Osteoblast (primary cell): ENCODE measurements at regions not wholly inside any gene's neighbourhood (a gene's known extent, or its start where the extent isn't known, plus 50 kb on each side); places are given as distances from the start of the nearest gene placed in this dataset.

ENCODE experiments used
- DNase-seq: peaks from one replicate; pipeline ENCODE4 v3.0.0; 2011; ENCODE audit warnings: low spot score, mixed read lengths; ENCODE audit not compliant: insufficient read length; ENCODE audit errors: missing footprints
- H2AFZ ChIP-seq: 2 replicates; pipeline ENCODE4 v1.6.0; 2011; ENCODE audit warnings: mild to moderate bottlenecking, low read length
- H3K27ac ChIP-seq: 2 replicates; pipeline ENCODE4 v1.5.1; 2011; ENCODE audit warnings: mild to moderate bottlenecking, low read depth, low read length, moderate library complexity
- H3K27me3 ChIP-seq: 2 replicates; pipeline ENCODE4 v1.6.0; 2012; ENCODE audit warnings: mild to moderate bottlenecking, control low read depth, inconsistent platforms, low read length, moderate library complexity; ENCODE audit not compliant: insufficient read depth
- H3K36me3 ChIP-seq: 2 replicates; pipeline ENCODE4 v1.5.1; 2011; ENCODE audit warnings: mild to moderate bottlenecking, low read length, control low read depth, moderate library complexity; ENCODE audit not compliant: insufficient read depth
- H3K4me1 ChIP-seq: 2 replicates; pipeline ENCODE4 v1.5.1; 2011; ENCODE audit warnings: mild to moderate bottlenecking, low read length, control low read depth, moderate library complexity; ENCODE audit not compliant: insufficient read depth
- H3K4me2 ChIP-seq: 2 replicates; pipeline ENCODE4 v1.6.0; 2011; ENCODE audit warnings: mild to moderate bottlenecking, low read length; ENCODE audit not compliant: insufficient read depth
- H3K4me3 ChIP-seq: fragments of 200-600 bp; sonication (generic); 3 replicates; pipeline ENCODE4 v1.5.1; 2012; ENCODE audit warnings: mild to moderate bottlenecking, low read length, inconsistent platforms; ENCODE audit not compliant: insufficient read depth
- H3K79me2 ChIP-seq: 2 replicates; pipeline ENCODE4 v1.6.0; 2012; ENCODE audit warnings: mild to moderate bottlenecking, low read length, control low read depth, inconsistent platforms; ENCODE audit not compliant: insufficient read depth
- H3K9me3 ChIP-seq: 2 replicates; pipeline ENCODE4 v1.5.1; 2011; ENCODE audit warnings: low read depth, low read length, control low read depth
- H4K20me1 ChIP-seq: 2 replicates; pipeline ENCODE4 v1.6.0; 2012; ENCODE audit warnings: mild to moderate bottlenecking, low read length, control low read depth; ENCODE audit not compliant: insufficient read depth
- TF ChIP-seq, protein P1 (sequence below): IDR thresholded peaks from 2 replicates; pipeline ENCODE4 v1.5.1; 2011; ENCODE audit warnings: mild to moderate bottlenecking, low read depth, low read length, moderate library complexity; ENCODE audit errors: extremely low read depth

DNA sequence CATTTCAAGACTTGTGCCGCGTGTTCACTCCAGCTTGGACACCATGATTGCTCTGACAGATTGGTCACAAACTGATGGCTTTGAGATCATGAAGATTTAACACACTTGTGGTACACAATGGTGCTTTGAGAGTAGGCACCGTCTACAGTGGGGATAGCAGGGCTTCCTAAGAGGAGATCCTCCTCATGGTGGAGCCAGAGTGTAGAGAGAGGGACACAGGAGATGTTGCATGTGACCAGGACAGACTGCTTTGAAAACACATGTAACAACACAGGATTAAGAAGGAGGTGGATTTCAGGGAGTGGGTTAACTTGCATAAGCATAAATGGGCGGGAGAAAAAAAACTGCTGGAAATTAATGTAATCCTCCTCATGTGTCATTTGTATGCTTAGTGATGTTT lies 95.7 kb upstream of the LINC00305 start:
- no peaks in the 10 kb centered on the region for H3K79me2 ChIP-seq
- no peaks in the 10 kb centered on the region for H4K20me1 ChIP-seq
- no peak for DNase-seq
- no peaks in the 10 kb centered on the region for H3K9me3 ChIP-seq
- no peaks in the 10 kb centered on the region for H3K36me3 ChIP-seq
- H3K4me1 ChIP-seq = no peaks in the 10 kb centered on the region
- no peak overlapping the region for H3K4me2 ChIP-seq
- H3K27ac ChIP-seq = no peak overlapping the region
- H3K27me3 ChIP-seq = no peaks in the 10 kb centered on the region
- no peak overlapping the region for H3K4me3 ChIP-seq
- TF ChIP-seq, protein P1, sequence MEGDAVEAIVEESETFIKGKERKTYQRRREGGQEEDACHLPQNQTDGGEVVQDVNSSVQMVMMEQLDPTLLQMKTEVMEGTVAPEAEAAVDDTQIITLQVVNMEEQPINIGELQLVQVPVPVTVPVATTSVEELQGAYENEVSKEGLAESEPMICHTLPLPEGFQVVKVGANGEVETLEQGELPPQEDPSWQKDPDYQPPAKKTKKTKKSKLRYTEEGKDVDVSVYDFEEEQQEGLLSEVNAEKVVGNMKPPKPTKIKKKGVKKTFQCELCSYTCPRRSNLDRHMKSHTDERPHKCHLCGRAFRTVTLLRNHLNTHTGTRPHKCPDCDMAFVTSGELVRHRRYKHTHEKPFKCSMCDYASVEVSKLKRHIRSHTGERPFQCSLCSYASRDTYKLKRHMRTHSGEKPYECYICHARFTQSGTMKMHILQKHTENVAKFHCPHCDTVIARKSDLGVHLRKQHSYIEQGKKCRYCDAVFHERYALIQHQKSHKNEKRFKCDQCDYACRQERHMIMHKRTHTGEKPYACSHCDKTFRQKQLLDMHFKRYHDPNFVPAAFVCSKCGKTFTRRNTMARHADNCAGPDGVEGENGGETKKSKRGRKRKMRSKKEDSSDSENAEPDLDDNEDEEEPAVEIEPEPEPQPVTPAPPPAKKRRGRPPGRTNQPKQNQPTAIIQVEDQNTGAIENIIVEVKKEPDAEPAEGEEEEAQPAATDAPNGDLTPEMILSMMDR = no peak
- H2AFZ ChIP-seq = no peak overlapping the region

DNA sequence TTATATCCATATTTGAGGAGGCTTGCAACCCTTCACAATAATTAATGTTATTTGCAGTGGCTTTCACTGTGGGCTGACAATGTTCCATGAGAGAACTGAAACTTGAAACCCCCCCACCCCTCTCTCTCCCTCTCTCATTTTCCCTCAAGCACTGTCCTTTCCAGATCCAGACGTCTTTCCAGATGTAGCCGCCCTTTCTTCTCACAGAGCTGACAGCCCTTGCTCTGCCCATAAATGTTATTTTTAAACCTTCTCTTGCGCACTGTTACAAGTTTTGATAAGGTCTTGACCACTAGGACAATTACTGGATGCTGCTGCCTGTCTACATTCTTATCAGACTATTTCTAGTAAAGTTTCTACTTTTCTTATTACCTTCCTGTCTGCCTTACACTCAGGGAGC lies 91.4 kb upstream of the LINC00305 start:
- no peak overlapping the region for H3K4me2 ChIP-seq
- H3K27ac ChIP-seq = no peak overlapping the region
- DNase-seq = no peak
- H3K4me1 ChIP-seq = no peaks in the 10 kb centered on the region
- H3K36me3 ChIP-seq = no peaks in the 10 kb centered on the region
- H4K20me1 ChIP-seq = no peaks in the 10 kb centered on the region
- TF ChIP-seq, protein P1 = no peak
- H3K9me3 ChIP-seq = no peaks in the 10 kb centered on the region
- no peak overlapping the region for H2AFZ ChIP-seq
- H3K27me3 ChIP-seq = no peaks in the 10 kb centered on the region
- no peaks in the 10 kb centered on the region for H3K79me2 ChIP-seq
- H3K4me3 ChIP-seq = no peak overlapping the region

DNA sequence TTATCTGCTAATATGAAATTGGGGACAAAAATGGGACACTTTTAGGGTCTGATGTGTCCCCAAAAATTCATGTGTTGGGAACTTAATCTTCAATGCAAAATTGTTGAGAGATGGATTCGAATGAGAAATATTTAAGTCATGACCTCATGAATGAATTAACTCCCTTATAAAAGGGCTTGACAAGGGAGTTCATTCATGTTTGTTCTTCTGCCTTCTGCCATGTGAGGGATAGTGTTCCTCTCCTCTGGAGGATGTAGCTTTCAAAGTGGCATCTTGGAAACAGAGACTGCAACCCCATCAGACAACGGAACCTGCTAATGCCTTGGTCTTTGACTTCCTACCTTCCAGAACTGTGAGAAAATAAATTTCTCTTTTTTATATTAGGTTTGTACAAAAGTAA lies 89.2 kb upstream of the LINC00305 start:
- Histone ChIP-seq H3K4me3 (no peak overlapping the region), H3K27me3 (no peaks in the 10 kb centered on the region), H3K9me3 (no peaks in the 10 kb centered on the region), H2AFZ (no peak overlapping the region), H3K36me3 (no peaks in the 10 kb centered on the region), H3K4me2 (no peak overlapping the region), H4K20me1 (no peaks in the 10 kb centered on the region), H3K4me1 (no peaks in the 10 kb centered on the region), H3K79me2 (no peaks in the 10 kb centered on the region), H3K27ac (no peak overlapping the region)
- no peak for DNase-seq
- TF ChIP-seq, protein P1 = no peak

DNA sequence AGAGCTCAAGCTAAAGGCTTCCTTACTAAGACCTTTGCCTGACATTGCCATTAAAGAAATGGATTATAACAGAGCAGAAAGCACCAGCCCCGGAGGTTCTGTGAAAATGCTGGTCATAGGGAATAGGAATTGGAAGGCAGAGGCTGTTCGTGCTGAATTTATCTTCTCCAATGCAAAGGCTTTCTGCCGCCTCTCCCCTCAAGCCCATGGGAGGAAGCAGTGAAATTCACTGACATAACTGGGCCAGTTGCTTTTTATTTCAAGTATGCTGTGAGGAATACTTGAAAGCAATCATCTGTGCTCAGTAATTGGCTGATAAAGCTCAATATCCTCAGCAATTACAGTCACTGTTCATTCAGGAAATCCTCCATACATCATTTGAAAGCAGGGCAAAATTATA lies 85.4 kb upstream of the LINC00305 start:
- DNase-seq = no peak
- H3K36me3 ChIP-seq = no peaks in the 10 kb centered on the region
- no peak overlapping the region for H3K4me2 ChIP-seq
- H3K4me3 ChIP-seq = no peak overlapping the region
- no peaks in the 10 kb centered on the region for H3K27me3 ChIP-seq
- H3K79me2 ChIP-seq = no peaks in the 10 kb centered on the region
- H3K9me3 ChIP-seq = no peaks in the 10 kb centered on the region
- H3K4me1 ChIP-seq = no peaks in the 10 kb centered on the region
- no peaks in the 10 kb centered on the region for H4K20me1 ChIP-seq
- H3K27ac ChIP-seq = no peak overlapping the region
- H2AFZ ChIP-seq = no peak overlapping the region
- TF ChIP-seq, protein P1 = no peak
